Common myeloid progenitor, CD34-positive (primary cell): ENCODE measurements at regions not wholly inside any gene's neighbourhood (a gene's known extent, or its start where the extent isn't known, plus 50 kb on each side); places are given as distances from the start of the nearest gene placed in this dataset.

Experiments
- CTCF ChIA-PET: fragments of 350-600 bp; sonication (Branson Sonifier 250); formaldehyde crosslinking; loops from one replicate; lab custom pipeline; 2021; ENCODE audit warnings: antibody characterized with exemption; lab: Charles Lee
- POLR2A ChIA-PET: fragments of 350-600 bp; sonication (Branson Sonifier 250); formaldehyde crosslinking; loops from one replicate; lab custom pipeline; 2021; ENCODE audit warnings: antibody characterized with exemption; lab: Charles Lee
- DNase-seq, 3 donors: peaks; one replicate each; pipeline versions ENCODE4 v3.0.0 to v3.0.0-alpha.2; 2013
- H3K27ac ChIP-seq, 2 experiments: 1 replicate in 1 of 2; 2 replicates in 1 of 2; pipeline ENCODE4 v1.7.0; 2013; ENCODE audit warnings: inconsistent platforms in 2 of 2, low read length in 2 of 2, mild to moderate bottlenecking in 2 of 2, low read depth in 1 of 2, moderate library complexity in 1 of 2; ENCODE audit not compliant: severe bottlenecking in 2 of 2, insufficient read depth in 1 of 2, poor library complexity in 1 of 2
- H3K27me3 ChIP-seq, 5 experiments: replicated peaks in 2 of 5; 1 replicate in 3 of 5; 2 replicates in 2 of 5; pipeline versions ENCODE4 v1.6.1 to v1.7.0; 2013; ENCODE audit warnings: low read length in 4 of 5, mild to moderate bottlenecking in 2 of 5, moderate library complexity in 2 of 5, inconsistent platforms in 1 of 5; ENCODE audit not compliant: insufficient read depth in 5 of 5, control insufficient read depth in 4 of 5
- H3K36me3 ChIP-seq, 4 experiments: 1 replicate in 2 of 4; 2 replicates in 2 of 4; pipeline versions ENCODE4 v1.6.1 to v1.7.0; 2013; ENCODE audit warnings: low read length in 3 of 4, control low read depth in 1 of 4, mild to moderate bottlenecking in 1 of 4; ENCODE audit not compliant: control insufficient read depth in 4 of 4, insufficient read depth in 4 of 4
- H3K4me1 ChIP-seq, 4 experiments: 1 replicate in 3 of 4; 2 replicates in 1 of 4; pipeline versions ENCODE4 v1.6.1 to v1.7.1; 2013; ENCODE audit warnings: low read length in 3 of 4, mild to moderate bottlenecking in 3 of 4, control low read depth in 1 of 4, inconsistent platforms in 1 of 4, moderate library complexity in 1 of 4; ENCODE audit not compliant: control insufficient read depth in 4 of 4, insufficient read depth in 4 of 4; ENCODE audit errors: control extremely low read depth in 1 of 4
- H3K4me3 ChIP-seq, 7 experiments: 1 replicate in 4 of 7; 2 replicates in 3 of 7; pipeline versions ENCODE4 v1.5.1 to v1.7.0; 2013; ENCODE audit warnings: mild to moderate bottlenecking in 7 of 7, low read length in 6 of 7, moderate library complexity in 6 of 7, inconsistent platforms in 2 of 7, low read depth in 2 of 7, control low read depth in 1 of 7; ENCODE audit not compliant: insufficient read depth in 4 of 7, control insufficient read depth in 1 of 7; ENCODE audit errors: extremely low read depth in 1 of 7
- H3K9me3 ChIP-seq, 5 experiments: 1 replicate in 4 of 5; 2 replicates in 1 of 5; pipeline versions ENCODE4 v1.6.1 to v1.7.1; 2013; ENCODE audit warnings: low read length in 4 of 5, mild to moderate bottlenecking in 2 of 5, inconsistent platforms in 1 of 5, low read depth in 1 of 5, moderate library complexity in 1 of 5; ENCODE audit not compliant: control insufficient read depth in 4 of 5, insufficient read depth in 2 of 5; ENCODE audit errors: control extremely low read depth in 1 of 5
- WGBS: methylation state at CpG from one replicate; pipeline ENCODE4 v1.1.5; 2013; ENCODE audit not compliant: insufficient coverage; 5-methylcytosine and 5-hydroxymethylcytosine counted together

DNA sequence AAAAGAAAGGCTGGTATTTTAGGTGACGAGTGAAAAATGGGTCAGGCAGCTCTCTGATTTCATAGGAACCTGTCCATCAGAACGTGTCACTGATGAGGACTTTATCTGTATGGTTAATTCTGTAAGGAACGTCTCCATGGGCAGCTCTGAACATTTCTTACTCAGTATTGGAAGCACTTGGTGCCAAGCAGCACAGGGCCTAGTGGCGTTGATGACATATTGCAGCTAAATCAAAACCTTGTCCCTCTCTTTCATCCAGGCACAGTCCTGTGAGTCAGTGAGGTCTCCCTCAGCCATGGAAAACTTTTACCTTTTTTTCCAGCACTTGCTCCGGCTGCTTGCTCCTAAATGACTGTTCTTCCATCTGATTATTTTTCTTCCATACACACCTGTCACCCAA lies 301.9 kb downstream of the DHX15 start:
- H3K27me3 ChIP-seq = no peaks in the 10 kb centered on the region
- WGBS = 98% methylated on average over 5 of the region's 5 CpGs
- no peak overlapping the region for H3K27ac ChIP-seq
- ChIA-PET CTCF (no interaction called here), POLR2A (no interaction called here)
- H3K4me3 ChIP-seq = no peak overlapping the region
- no peaks in the 10 kb centered on the region for H3K36me3 ChIP-seq
- DNase-seq = no peak
- no peaks in the 10 kb centered on the region for H3K9me3 ChIP-seq
- no peaks in the 10 kb centered on the region for H3K4me1 ChIP-seq

GRCh38 chr4:24279911-24280375 lies 304.4 kb downstream of the DHX15 start:
- H3K27ac ChIP-seq = no peak overlapping the region
- ChIA-PET POLR2A (no interaction called here), CTCF (no interaction called here)
- H3K9me3 ChIP-seq = no peaks in the 10 kb centered on the region
- no peak for DNase-seq
- no peaks in the 10 kb centered on the region for H3K27me3 ChIP-seq
- WGBS = 89% methylated on average over 9 of the region's 9 CpGs
- H3K36me3 ChIP-seq = no peaks in the 10 kb centered on the region
- H3K4me1 ChIP-seq = no peaks in the 10 kb centered on the region
- H3K4me3 ChIP-seq = no peak overlapping the region

GRCh38 chr4:24279469-24279868 lies 304.9 kb downstream of the DHX15 start:
- 88% methylated on average over 7 of the region's 8 CpGs for WGBS
- Histone ChIP-seq H3K4me3 (no peak overlapping the region), H3K4me1 (no peaks in the 10 kb centered on the region), H3K9me3 (no peaks in the 10 kb centered on the region), H3K36me3 (no peaks in the 10 kb centered on the region), H3K27me3 (no peaks in the 10 kb centered on the region), H3K27ac (no peak overlapping the region)
- DNase-seq = no peak
- ChIA-PET POLR2A (no interaction called here), CTCF (no interaction called here)

GRCh38 chr4:24278693-24279092 lies 305.7 kb downstream of the DHX15 start:
- no peaks in the 10 kb centered on the region for H3K36me3 ChIP-seq
- H3K27me3 ChIP-seq = no peaks in the 10 kb centered on the region
- POLR2A ChIA-PET = no interaction called here
- no peak for DNase-seq
- CTCF ChIA-PET = no interaction called here
- H3K9me3 ChIP-seq = no peaks in the 10 kb centered on the region
- H3K4me1 ChIP-seq = no peaks in the 10 kb centered on the region
- no peak overlapping the region for H3K27ac ChIP-seq
- H3K4me3 ChIP-seq = no peak overlapping the region
- WGBS = 77% methylated on average over 4 of the region's 4 CpGs

- Histone ChIP-seq H3K4me3 (no peak overlapping the region), H3K36me3 (no peaks in the 10 kb centered on the region), H3K27ac (no peak overlapping the region), H3K27me3 (no peaks in the 10 kb centered on the region), H3K9me3 (no peaks in the 10 kb centered on the region), H3K4me1 (no peaks in the 10 kb centered on the region)
- WGBS = 90% methylated on average over 2 of the region's 3 CpGs
- CTCF ChIA-PET = no interaction called here
- POLR2A ChIA-PET = no interaction called here
- DNase-seq = no peak
Observed at GRCh38 chr4:24274381-24274941, 309.9 kb downstream of the DHX15 start.

DNA sequence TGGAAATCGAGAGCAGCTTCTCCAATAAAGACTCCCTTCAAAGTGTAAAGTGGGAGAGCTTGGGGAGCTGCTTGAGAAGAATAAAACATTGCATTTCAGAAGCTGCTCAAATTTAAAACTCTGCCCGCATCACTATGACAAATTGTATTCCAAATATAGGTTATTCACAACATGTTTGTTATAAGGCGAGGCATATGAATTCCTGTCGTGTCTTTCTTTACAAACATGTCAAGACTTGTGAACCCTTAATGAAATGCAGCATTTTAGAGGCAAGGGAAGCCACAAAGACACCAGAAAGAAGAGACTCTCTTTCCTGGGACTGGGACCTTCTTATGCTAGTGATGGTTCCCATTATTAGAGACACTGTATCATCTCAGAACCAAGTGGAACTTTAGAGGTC lies 311.2 kb downstream of the DHX15 start:
- Histone ChIP-seq H3K27ac (no peak overlapping the region), H3K4me1 (no peaks in the 10 kb centered on the region), H3K4me3 (no peak overlapping the region), H3K36me3 (no peaks in the 10 kb centered on the region), H3K27me3 (no peaks in the 10 kb centered on the region), H3K9me3 (no peaks in the 10 kb centered on the region)
- DNase-seq = no peak
- ChIA-PET POLR2A (no interaction called here), CTCF (no interaction called here)
- WGBS = 69% methylated on average over 2 of the region's 4 CpGs

GRCh38 chr4:24266951-24267722 lies 317.2 kb downstream of the DHX15 start:
- Histone ChIP-seq H3K27ac (no peak overlapping the region), H3K4me3 (no peak overlapping the region), H3K27me3 (no peaks in the 10 kb centered on the region), H3K9me3 (no peaks in the 10 kb centered on the region), H3K4me1 (no peaks in the 10 kb centered on the region), H3K36me3 (no peaks in the 10 kb centered on the region)
- ChIA-PET CTCF (no interaction called here), POLR2A (no interaction called here)
- no peak for DNase-seq
- 80% methylated on average over 1 of the region's 4 CpGs for WGBS
